Effector memory CD4-positive, alpha-beta T cell (primary cell): ENCODE measurements at regions not wholly inside any gene's neighbourhood (a gene's known extent, or its start where the extent isn't known, plus 50 kb on each side); places are given as distances from the start of the nearest gene placed in this dataset.

Source experiments
- DNase-seq, 3 donors: peaks; one replicate each; pipeline ENCODE4 v3.0.0-alpha.2; 2020
- H3K27ac ChIP-seq: 2 replicates; pipeline ENCODE4 v1.7.0; 2013; ENCODE audit warnings: mild to moderate bottlenecking, low read length, moderate library complexity; ENCODE audit not compliant: insufficient read depth, poor library complexity, severe bottlenecking
- H3K27me3 ChIP-seq: replicated peaks from 2 replicates; pipeline ENCODE4 v1.7.0; 2013; ENCODE audit warnings: mild to moderate bottlenecking, low read length; ENCODE audit not compliant: insufficient read depth, control insufficient read depth, poor library complexity, severe bottlenecking
- H3K36me3 ChIP-seq: 2 replicates; pipeline ENCODE4 v1.7.0; 2013; ENCODE audit warnings: mild to moderate bottlenecking, low read length, moderate library complexity; ENCODE audit not compliant: control insufficient read depth, insufficient read depth
- H3K4me1 ChIP-seq: 2 replicates; pipeline ENCODE4 v1.7.0; 2013; ENCODE audit warnings: low read length, mild to moderate bottlenecking; ENCODE audit not compliant: control insufficient read depth, insufficient read depth, poor library complexity, severe bottlenecking
- H3K4me3 ChIP-seq: 2 replicates; pipeline ENCODE4 v1.7.0; 2013; ENCODE audit warnings: low read length, low read depth, mild to moderate bottlenecking; ENCODE audit not compliant: insufficient read depth, poor library complexity, severe bottlenecking
- H3K9me3 ChIP-seq: 2 replicates; pipeline ENCODE4 v1.7.0; 2013; ENCODE audit warnings: mild to moderate bottlenecking, low read length, moderate library complexity; ENCODE audit not compliant: control insufficient read depth

DNA sequence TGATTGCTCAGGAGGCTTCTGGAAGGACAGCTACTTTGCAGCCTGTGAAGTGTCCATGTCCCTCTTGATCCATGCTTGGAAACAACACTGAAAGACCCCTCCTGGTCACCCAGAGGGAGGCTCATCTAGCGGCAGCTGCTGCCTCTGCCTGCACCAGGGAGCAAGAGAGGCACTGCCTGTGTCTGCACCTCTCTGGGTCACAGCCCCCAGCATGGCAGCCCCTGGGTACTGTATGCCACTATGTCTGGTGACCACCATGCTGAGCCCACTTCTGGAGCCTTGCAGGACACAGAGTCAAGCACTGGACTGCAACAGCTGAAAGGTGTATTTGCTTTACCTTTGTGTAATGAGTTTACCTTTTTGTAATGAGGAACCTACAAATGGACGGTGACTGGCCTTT, 186.3 kb upstream of the MYT1L start:
- H3K4me3 ChIP-seq: no peak overlapping the region
- H3K4me1 ChIP-seq: no peaks in the 10 kb centered on the region
- H3K27me3 ChIP-seq: no peaks in the 10 kb centered on the region
- no peak for DNase-seq
- H3K9me3 ChIP-seq: no peaks in the 10 kb centered on the region
- H3K27ac ChIP-seq: no peak overlapping the region
- no peaks in the 10 kb centered on the region for H3K36me3 ChIP-seq

DNA sequence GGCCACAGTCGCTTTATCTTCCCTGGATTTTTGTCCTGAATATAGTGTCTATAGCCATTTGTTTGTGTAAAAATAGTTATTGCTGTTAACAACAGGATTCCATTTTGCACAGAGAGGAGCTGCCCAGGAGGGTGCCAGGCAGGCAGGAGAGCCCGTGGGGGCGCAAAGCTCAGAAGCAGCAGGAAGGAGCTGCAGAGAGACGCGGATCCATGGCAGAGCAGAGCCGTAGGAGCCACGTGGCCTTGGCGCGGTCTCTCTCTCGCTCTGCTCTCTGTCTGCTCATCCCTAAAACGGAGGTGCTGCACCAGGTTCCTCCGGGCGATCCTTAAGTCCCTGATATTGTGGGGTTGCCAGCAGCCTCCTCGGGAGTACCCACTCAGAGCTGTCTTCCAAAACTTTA, 185.3 kb upstream of the MYT1L start:
- H3K9me3 ChIP-seq: no peaks in the 10 kb centered on the region
- no peaks in the 10 kb centered on the region for H3K4me1 ChIP-seq
- H3K27ac ChIP-seq: no peak overlapping the region
- DNase-seq: no peak
- H3K36me3 ChIP-seq: no peaks in the 10 kb centered on the region
- no peaks in the 10 kb centered on the region for H3K27me3 ChIP-seq
- no peak overlapping the region for H3K4me3 ChIP-seq

DNA sequence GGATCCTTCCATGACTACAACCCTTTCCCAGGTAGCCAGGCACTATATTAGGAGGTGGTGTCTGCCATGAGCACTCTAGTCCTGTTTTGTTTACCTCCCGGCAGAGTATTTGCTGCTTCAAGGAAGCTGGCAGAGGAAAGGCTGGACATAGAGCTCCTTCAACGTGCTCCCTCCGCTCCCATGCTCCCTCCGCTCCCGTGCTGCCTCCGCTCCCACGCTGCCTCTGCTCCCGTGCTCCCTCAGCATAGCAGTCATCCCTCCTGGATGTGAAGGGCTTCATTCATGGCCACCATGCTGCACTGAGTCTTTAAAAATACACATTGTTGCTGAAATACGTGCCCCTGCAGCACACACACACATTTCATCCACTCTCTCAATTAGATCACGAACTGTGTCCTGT, 181.9 kb upstream of the MYT1L start:
- no peaks in the 10 kb centered on the region for H3K9me3 ChIP-seq
- no peaks in the 10 kb centered on the region for H3K4me1 ChIP-seq
- no peaks in the 10 kb centered on the region for H3K27me3 ChIP-seq
- H3K27ac ChIP-seq: no peak overlapping the region
- H3K36me3 ChIP-seq: no peaks in the 10 kb centered on the region
- DNase-seq: no peak
- H3K4me3 ChIP-seq: no peak overlapping the region

DNA sequence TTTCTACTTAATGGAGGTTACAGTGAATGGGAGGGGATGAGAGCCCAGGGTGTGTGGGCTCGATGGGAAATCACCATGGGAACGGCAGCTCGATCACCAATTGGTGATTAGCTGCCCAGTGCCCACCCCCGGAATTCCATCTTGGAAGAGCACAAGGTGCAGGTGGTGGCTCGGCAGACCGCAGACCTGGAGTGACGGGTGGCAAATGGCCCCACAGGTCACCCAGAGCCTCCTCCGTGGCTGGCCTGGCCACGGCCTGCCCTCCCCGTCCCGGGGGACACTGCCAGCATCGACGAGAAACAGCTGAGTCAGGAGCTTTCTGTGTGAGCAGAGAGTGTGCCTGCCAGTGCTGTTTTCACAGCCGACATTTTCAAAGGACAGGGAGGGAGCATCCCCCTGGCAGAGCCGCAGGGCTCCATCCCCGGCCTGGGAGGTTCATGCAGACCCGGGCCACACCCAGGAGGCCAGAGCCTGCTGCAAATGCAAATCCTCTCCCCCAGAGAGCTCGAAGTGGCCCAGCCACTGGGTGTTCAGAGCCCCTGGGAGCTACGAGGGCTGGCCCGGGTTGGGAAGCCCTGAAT, 176.4 kb upstream of the MYT1L start:
- Histone ChIP-seq H3K36me3 (no peaks in the 10 kb centered on the region), H3K9me3 (no peaks in the 10 kb centered on the region), H3K27ac (no peak overlapping the region), H3K4me3 (no peak overlapping the region), H3K27me3 (no peaks in the 10 kb centered on the region), H3K4me1 (no peaks in the 10 kb centered on the region)
- DNase-seq: no peak

DNA sequence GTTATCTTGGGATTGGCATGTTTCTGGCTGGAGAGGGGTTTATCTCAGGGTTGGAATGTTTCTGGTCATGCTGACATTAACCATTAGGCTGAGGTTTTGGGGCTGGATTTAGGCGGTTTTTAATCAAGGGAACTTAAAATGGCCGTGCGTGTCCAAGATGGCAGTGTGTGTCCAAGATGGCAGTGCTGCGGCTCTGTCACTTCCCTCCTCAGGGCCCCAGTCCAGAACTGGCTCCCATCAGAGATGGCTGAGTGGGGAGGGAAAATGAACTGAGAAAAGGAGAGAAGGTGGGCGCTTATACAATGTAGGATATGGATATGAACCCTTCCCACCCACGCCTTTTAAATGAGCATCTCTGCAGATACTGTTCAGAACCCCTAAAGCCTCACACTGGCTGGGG, 175.5 kb upstream of the MYT1L start:
- DNase-seq: no peak
- Histone ChIP-seq H3K4me1 (no peaks in the 10 kb centered on the region), H3K9me3 (no peaks in the 10 kb centered on the region), H3K27ac (no peak overlapping the region), H3K36me3 (no peaks in the 10 kb centered on the region), H3K4me3 (no peak overlapping the region), H3K27me3 (no peaks in the 10 kb centered on the region)

DNA sequence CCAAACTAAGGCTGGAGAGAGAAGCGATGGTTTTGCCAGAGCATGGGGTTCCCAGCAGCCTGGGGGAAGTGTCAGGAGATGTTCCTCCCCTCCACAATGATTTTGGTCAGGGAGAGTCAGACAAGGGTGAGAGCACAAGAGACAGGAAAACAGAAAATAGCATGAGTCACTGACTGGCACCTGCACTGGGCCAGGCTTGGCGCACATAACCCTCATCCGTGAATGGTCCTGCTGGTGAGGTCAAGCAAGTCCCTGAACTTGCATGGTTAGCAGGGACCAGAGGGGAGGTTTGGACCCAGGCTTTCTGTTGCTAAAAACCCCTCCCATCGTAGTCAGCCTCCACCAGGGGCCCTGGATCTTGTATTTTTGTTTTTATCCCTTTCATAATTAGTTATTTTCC, 174.5 kb upstream of the MYT1L start:
- DNase-seq: no peak
- H3K9me3 ChIP-seq: no peaks in the 10 kb centered on the region
- no peaks in the 10 kb centered on the region for H3K36me3 ChIP-seq
- no peaks in the 10 kb centered on the region for H3K27me3 ChIP-seq
- H3K27ac ChIP-seq: no peak overlapping the region
- no peak overlapping the region for H3K4me3 ChIP-seq
- no peaks in the 10 kb centered on the region for H3K4me1 ChIP-seq

DNA sequence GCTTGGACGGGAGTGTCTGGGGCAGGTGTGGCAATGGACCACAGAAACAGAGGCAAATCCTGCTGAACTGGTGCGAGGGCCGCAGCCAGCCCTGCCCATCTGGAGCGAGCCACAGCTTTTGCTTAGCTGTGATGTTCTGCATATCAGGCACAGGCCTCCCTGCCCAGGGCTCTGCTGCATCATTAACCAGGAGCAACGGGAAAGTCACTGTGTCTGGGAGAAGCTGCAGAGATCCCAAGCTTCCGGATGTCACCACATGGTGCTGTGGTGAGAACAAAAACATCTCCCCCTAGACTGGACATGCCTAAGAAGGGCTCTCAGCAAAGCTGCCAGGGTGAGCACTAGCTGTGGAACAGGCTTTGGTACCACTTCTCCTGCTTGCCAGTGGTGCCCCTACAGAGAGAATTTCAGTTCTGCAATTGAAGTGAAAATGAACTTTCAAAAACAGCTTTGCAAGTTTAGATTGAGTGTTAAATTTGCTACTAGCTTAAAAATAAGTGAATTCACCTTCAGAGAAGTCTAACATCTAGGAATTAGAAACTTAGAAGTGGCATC, 172.9 kb upstream of the MYT1L start:
- no peaks in the 10 kb centered on the region for H3K9me3 ChIP-seq
- no peaks in the 10 kb centered on the region for H3K27me3 ChIP-seq
- no peak overlapping the region for H3K4me3 ChIP-seq
- DNase-seq: no peak
- H3K4me1 ChIP-seq: no peaks in the 10 kb centered on the region
- no peaks in the 10 kb centered on the region for H3K36me3 ChIP-seq
- no peak overlapping the region for H3K27ac ChIP-seq

DNA sequence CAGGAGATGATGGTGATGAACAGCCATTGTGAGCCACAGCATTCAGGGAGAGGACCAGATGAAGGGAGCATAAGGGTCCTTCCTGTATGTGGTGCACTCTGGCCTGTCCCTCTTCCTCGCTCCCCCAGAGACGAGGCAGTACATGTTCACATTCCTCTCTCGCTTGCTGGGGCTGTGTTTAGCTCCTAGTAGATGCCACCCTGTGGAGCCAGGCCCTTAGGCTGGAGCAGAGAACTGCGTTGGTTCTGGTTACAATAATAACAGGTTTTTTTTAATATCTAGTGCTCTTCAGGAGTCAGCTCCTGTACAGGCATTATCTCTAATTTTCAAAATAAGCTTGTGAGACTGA, 171.1 kb upstream of the MYT1L start:
- no peaks in the 10 kb centered on the region for H3K27me3 ChIP-seq
- H3K4me3 ChIP-seq: no peak overlapping the region
- H3K27ac ChIP-seq: no peak overlapping the region
- no peaks in the 10 kb centered on the region for H3K9me3 ChIP-seq
- no peaks in the 10 kb centered on the region for H3K4me1 ChIP-seq
- no peak for DNase-seq
- no peaks in the 10 kb centered on the region for H3K36me3 ChIP-seq

DNA sequence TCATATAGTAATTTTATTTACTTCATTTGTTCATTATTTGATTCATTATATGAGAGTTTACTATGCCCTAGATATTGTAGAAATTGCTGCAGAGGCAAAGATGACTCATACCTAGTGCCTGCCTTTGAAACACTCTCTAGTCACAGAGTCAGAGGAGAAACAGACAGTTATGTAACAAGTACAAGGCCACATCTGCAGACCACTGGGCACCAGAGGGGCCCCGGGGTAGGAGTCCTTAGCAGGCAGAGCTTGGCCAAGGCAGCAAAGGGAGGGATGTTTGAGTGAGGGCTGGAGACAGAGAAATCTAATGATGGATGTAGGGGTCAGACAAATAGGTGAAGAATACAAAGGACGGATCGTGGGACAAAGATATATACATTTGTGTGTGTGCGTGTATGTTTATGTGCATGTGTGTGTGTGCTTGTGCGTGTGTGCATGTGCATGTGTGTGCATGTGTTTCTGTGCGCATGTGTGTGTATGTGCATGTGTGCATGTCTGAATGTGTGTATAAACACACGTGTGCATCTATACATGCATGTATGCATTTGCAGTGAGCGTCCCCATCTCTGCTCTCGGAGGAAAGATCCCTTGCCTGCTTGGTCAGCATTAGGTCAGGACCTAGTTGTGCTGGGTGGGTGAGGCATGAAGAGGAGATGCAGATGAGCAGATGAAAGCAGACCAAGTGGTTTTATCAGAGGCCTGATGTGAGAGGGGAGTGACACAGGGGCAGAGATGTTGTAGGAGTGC, 170.6 kb upstream of the MYT1L start:
- Histone ChIP-seq H3K27ac (no peak overlapping the region), H3K36me3 (no peaks in the 10 kb centered on the region), H3K4me1 (no peaks in the 10 kb centered on the region), H3K9me3 (no peaks in the 10 kb centered on the region), H3K27me3 (no peaks in the 10 kb centered on the region), H3K4me3 (no peak overlapping the region)
- no peak for DNase-seq

DNA sequence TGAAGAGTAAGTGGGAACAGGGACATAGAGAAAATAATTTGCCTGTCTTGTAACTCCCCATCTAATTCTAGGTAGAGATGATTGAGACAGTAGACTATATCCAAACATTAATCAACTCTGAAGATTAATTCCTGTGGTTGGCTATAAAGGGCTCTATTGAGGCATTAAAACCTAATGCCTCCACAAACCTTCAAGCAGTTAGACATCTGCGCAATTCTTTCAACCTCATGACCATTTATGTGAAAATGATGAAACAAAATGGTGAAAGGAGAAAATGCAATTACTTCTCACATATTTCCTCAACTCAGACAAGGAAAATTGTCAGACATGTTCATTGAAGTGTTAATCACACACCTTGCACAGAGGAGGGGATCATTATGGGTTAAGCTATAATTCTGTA, 164.5 kb upstream of the MYT1L start:
- H3K27me3 ChIP-seq: no peaks in the 10 kb centered on the region
- H3K4me1 ChIP-seq: no peaks in the 10 kb centered on the region
- H3K27ac ChIP-seq: no peak overlapping the region
- no peaks in the 10 kb centered on the region for H3K36me3 ChIP-seq
- no peak overlapping the region for H3K4me3 ChIP-seq
- H3K9me3 ChIP-seq: no peaks in the 10 kb centered on the region
- DNase-seq: no peak
